ENCODE measurements at regions not wholly inside any gene's neighbourhood (a gene's known extent, or its start where the extent isn't known, plus 50 kb on each side); places are given as distances from the start of the nearest gene placed in this dataset.

DNA sequence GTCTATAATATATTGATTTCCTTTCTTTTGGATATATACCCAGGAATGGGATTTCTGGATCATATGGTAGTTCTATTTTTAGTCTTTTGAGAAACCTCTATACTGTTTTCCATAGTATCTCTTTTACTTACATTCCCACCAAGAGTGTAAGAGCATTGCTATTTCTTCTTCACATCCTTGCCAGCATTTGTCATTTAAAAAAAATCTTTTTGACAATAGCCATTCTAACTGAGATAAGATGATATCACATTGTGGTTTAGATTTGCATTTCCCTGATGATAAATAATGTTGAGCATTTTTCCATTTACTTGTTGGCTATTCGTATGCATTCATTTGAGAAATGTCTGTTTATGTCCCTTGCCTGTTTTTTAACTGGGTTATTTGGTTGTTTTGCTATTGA, 467.4 kb downstream of the COL11A1 start:
- TF ChIP-seq, protein P1, sequence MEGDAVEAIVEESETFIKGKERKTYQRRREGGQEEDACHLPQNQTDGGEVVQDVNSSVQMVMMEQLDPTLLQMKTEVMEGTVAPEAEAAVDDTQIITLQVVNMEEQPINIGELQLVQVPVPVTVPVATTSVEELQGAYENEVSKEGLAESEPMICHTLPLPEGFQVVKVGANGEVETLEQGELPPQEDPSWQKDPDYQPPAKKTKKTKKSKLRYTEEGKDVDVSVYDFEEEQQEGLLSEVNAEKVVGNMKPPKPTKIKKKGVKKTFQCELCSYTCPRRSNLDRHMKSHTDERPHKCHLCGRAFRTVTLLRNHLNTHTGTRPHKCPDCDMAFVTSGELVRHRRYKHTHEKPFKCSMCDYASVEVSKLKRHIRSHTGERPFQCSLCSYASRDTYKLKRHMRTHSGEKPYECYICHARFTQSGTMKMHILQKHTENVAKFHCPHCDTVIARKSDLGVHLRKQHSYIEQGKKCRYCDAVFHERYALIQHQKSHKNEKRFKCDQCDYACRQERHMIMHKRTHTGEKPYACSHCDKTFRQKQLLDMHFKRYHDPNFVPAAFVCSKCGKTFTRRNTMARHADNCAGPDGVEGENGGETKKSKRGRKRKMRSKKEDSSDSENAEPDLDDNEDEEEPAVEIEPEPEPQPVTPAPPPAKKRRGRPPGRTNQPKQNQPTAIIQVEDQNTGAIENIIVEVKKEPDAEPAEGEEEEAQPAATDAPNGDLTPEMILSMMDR (IDR thresholded peaks at IDR 0.05; ENCODE audit: borderline replicate concordance, control extremely low read depth, extremely low read depth, insufficient read depth, missing control alignments): no peak
- in situ Hi-C loops (cut with MboI; ENCODE audit: low sequenced_read_pairs, unreplicated experiment): no loop called here
- DNase-seq (ENCODE audit: low spot score): no peak

DNA sequence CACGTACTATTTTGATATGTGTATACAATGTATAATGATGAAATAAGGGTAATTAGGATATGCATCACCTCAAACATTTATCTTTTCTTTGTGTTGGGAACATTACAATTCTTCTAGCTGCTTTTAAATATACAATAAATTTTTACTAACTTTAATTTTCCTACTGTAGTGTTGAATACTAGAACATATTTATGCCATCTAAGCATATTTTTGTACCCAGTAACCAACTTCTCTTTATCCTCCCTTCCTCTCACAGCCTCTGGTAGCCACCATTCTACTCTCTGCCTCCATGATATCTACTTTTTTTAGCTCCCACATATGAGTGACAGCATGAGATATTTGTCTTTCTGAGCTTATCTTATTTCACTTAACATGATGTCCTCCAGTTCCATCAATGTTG, 468.0 kb downstream of the COL11A1 start:
- TF ChIP-seq, protein P1 (IDR thresholded peaks at IDR 0.05; ENCODE audit: borderline replicate concordance, control extremely low read depth, extremely low read depth, insufficient read depth, missing control alignments): no peak
- in situ Hi-C loops (cut with MboI; ENCODE audit: low sequenced_read_pairs, unreplicated experiment): no loop called here
- no peak for DNase-seq (ENCODE audit: low spot score)

DNA sequence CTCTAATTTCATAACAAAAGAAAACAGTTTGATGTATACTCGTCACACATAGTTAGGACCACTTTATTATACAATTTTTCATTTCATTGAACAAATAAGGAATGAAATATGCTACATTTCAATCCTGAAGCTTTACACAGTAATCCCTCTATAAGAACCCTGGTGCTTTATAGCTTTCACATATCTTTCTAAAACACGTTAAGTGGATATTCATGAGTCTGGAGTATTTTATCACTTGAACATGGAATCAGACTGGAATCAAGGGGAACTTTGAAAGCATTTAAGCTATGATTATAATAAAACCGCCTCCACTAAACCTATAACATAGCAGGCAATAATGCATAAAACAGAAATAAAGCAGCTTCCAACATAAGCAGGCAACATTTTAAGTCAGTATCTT, 476.6 kb downstream of the COL11A1 start:
- TF ChIP-seq, protein P1 (IDR thresholded peaks at IDR 0.05; ENCODE audit: borderline replicate concordance, control extremely low read depth, extremely low read depth, insufficient read depth, missing control alignments): no peak
- in situ Hi-C loops (cut with MboI; ENCODE audit: low sequenced_read_pairs, unreplicated experiment): no loop called here
- no peak for DNase-seq (ENCODE audit: low spot score)

DNA sequence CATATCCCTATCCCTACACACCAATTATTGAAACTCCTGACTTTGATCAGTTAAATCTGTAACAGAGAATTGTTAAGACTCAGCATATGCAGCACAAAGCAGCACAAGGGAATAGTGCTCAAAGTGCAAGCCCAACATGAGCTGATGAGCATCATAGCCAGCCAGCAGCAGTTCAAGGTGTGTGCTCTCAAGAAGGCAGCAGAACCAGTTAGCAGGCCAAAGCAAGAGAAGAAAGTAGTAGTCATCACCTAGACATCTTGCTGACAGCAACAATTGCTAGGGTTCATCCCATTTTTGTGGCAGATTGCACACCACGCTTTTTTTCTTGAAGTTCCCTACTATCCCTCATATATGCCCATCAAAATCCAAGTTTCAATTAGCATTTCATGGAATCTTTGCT, 478.3 kb downstream of the COL11A1 start:
- no peak for DNase-seq (ENCODE audit: low spot score)
- in situ Hi-C loops (cut with MboI; ENCODE audit: low sequenced_read_pairs, unreplicated experiment): no loop called here
- TF ChIP-seq, protein P1 (IDR thresholded peaks at IDR 0.05; ENCODE audit: borderline replicate concordance, control extremely low read depth, extremely low read depth, insufficient read depth, missing control alignments): no peak

DNA sequence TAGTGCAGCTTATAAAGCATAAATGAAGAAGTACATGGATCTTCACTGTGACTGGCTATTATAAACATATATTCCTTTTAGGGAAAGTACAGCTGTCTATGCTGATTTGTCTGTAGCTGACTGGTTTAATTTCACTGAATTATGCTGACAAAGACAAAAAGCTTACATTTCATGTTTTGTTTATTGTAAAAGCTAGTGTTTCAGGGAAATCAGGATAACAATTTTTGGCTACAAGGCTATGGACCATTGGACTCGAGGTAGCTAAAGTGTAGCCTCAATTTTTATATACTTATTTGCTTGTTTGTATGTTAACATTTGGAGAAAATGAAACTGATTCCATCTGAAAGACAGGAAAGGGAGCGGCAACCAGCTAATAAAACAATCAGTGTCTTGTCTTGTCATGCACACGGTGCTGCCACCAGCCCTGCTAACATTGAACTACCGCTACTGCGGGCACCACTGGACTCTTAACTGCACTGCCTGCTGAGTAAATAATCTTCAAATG, 480.2 kb downstream of the COL11A1 start:
- in situ Hi-C loops (cut with MboI; ENCODE audit: low sequenced_read_pairs, unreplicated experiment): no loop called here
- DNase-seq (ENCODE audit: low spot score): no peak

DNA sequence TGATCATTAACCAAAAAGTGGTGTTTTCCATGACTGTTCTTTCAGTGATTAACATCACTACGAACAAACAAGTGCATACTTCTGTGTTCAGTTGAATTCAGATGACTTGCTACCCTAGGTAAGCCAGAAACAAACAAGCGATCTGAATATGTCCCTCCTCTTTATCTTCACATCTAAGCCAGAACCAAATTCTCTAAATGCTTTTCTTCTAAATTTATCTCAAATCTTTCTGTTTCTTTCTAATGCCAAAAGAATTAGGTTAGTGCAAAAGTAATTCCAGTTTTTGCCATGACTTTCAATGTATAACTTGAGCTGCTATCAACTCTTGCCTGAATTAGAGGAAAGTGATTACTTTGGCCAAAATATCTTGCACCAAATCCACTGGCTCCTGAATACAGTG, 481.2 kb downstream of the COL11A1 start:
- DNase-seq (ENCODE audit: low spot score): no peak
- in situ Hi-C loops (cut with MboI; ENCODE audit: low sequenced_read_pairs, unreplicated experiment): no loop called here
- TF ChIP-seq, protein P1 (IDR thresholded peaks at IDR 0.05; ENCODE audit: borderline replicate concordance, control extremely low read depth, extremely low read depth, insufficient read depth, missing control alignments): no peak

More for the DNA sequence above, 480.2 kb downstream of the COL11A1 start:
- TF ChIP-seq, protein P1 (IDR thresholded peaks at IDR 0.05; ENCODE audit: borderline replicate concordance, control extremely low read depth, extremely low read depth, insufficient read depth, missing control alignments): no peak

DNA sequence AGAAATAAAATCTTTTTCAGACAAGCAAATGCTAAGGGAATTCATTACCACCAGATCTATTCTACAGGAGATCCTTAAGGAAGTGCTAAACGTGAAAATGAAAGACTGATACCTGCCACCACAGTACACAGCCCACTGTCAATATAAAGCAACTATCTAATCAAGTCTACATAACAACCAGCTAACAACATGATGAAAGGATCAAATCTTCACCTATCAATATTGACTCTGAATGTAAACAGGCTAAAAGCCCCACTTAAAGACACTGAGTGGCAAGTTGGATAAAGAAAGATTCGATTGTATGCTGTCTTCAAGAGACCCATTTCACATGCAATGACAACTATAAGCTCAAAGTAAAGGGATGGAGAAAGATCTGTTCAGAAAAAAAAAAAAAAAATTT, 492.4 kb downstream of the COL11A1 start:
- no peak for DNase-seq (ENCODE audit: low spot score)
- TF ChIP-seq, protein P1 (IDR thresholded peaks at IDR 0.05; ENCODE audit: borderline replicate concordance, control extremely low read depth, extremely low read depth, insufficient read depth, missing control alignments): no peak
- in situ Hi-C loops (cut with MboI; ENCODE audit: low sequenced_read_pairs, unreplicated experiment): no loop called here

Data from GM13976 (cell line).